Mucosa of gallbladder (tissue), 1 donor: ENCODE measurements at regions not wholly inside any gene's neighbourhood (a gene's known extent, or its start where the extent isn't known, plus 50 kb on each side); places are given as distances from the start of the nearest gene placed in this dataset.
A peak's percentile ranks its signal among the peaks of the same experiment; 100 is the strongest.
"Not testable (repeated sequence)": the region's sequence is repeated elsewhere in the genome, so short reads cannot be mapped to it uniquely, and the experiment has no call there.

Source experiments
- DNase-seq: peaks from one replicate; pipeline ENCODE4 v3.0.0-alpha.2; 2020; ENCODE audit warnings: low spot score
- donor health status: DM: no; HTN: no; CAD: no.

DNA sequence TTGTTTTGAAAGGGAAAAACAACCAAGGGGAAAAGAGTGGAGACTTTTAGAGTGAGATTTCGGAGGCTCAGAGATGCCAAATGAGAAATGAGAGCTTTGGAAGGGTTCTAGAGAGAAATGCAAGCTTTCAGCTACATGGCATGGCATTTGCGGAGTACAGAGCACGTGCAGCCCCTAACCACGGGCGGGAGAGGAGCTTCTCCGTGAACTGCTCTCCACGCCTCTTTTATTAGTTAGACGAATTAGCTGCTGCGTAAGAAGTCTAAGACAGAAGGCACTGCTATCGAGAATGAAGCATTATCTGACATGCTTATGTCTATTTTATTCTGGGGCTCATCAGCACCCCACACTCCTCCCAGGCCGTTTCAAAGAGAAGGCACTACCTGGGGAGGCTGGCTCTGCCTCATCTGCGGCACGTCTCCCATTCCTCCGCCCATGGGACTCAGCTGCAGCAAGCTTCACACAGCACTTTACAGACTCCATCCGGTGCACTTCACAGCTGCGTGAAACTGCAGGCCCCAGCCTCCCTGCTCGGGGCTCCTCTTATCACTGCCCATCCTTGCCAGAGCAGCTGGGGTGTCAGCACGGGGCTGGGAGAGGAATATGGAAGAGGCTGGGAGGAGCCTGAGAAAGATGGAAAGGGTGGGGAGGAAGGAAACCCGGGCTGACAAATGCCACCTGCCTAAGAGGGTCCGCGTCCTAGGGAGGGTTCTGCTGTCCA is 207.3 kb upstream of the APCDD1 start:
- DNase-seq, result no peak

- DNase-seq, result no peak
Measured at GRCh38 chr18:10247742-10248082, 206.7 kb upstream of the APCDD1 start.

DNA sequence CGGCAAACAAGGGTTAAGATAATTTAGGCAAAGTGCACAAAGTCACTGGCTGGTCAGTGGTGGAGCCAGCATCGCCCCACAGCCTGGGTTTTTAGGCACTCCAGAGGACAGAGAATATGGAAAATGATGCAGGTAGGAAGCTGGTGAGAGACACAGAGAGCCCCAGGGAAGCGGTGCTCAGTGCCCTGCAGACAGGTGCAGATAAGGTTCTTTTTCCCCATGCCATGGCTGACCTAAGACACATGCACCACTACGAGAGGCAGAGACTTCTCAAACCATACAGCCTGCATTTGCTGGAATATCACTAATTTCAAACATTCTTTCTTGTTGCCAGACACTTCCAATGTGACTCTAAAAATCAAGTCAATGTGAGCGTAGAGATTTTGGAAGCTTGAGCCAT is 205.7 kb upstream of the APCDD1 start:
- no peak for DNase-seq

- no peak for DNase-seq
Measured at GRCh38 chr18:10249270-10249669, 205.2 kb upstream of the APCDD1 start.

DNA sequence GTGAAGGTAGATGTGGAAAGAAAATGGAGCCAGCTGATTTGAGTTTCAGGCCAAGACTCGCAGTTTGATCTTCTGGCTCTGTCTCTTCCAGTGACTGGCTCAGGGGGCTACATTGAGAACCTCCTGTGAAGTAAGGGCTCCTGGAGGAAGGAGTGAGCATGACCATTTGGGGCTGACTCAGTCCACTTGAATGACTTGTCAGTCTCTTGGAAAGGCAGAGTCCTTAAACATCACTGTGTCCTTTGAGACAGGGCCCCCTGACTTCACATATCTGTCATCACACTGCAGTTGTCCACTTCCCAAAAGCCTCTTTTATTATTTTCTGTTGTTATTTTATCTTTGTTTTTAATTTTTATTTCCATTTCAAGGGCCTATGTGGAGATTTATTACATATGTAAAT is 204.6 kb upstream of the APCDD1 start:
- DNase-seq, result no peak

GRCh38 chr18:10252494-10252893 is 201.9 kb upstream of the APCDD1 start:
- DNase-seq, result no peak

- no peak for DNase-seq
Measured at GRCh38 chr18:10252952-10253705, 201.3 kb upstream of the APCDD1 start.

DNA sequence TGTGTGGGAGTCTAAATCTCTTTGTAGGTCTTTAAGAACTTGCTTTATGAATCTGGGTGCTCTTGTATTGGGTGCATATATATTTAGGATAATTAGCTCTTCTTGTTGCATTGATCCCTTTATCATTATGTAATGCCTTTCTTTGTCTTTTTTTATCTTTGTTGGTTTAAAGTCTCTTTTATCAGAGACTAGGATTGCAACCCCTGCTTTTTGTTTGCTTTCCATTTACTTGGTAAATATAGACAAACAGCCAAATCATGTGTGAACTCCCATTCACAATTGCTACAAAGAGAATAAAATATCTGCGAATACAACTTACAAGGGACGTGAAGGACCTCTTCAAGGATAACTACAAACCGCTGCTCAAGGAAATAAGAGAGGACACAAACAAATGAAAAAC is 198.2 kb upstream of the APCDD1 start:
- DNase-seq, result not testable (repeated sequence)

GRCh38 chr18:10258836-10259474 is 195.5 kb upstream of the APCDD1 start:
- no peak for DNase-seq

GRCh38 chr18:10259901-10260300 is 194.5 kb upstream of the APCDD1 start:
- DNase-seq, result no peak

- no peak for DNase-seq
Measured at GRCh38 chr18:10261344-10262276, 192.8 kb upstream of the APCDD1 start.

DNA sequence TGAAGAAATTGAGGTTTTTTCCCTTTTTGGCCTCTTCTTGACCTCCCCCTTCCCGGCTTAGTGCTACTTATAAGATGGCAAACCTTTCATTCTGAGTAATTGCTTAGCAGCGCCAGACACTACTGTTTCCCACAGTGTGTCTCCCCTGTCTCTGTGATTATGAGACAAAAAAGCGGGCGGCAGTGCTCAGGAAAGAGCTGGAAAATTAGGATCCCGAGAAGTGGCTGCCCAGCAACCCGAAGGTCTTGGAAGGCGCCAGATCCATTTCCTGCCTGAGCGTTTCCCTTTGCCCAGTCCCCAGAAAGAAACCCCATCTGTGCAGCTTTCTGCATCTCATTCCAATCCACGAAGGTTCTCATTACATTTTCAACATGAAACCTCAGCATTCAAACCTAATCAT is 191.9 kb upstream of the APCDD1 start:
- DNase-seq, result no peak

GRCh38 chr18:10264260-10264659 is 190.2 kb upstream of the APCDD1 start:
- DNase-seq, result no peak

DNA sequence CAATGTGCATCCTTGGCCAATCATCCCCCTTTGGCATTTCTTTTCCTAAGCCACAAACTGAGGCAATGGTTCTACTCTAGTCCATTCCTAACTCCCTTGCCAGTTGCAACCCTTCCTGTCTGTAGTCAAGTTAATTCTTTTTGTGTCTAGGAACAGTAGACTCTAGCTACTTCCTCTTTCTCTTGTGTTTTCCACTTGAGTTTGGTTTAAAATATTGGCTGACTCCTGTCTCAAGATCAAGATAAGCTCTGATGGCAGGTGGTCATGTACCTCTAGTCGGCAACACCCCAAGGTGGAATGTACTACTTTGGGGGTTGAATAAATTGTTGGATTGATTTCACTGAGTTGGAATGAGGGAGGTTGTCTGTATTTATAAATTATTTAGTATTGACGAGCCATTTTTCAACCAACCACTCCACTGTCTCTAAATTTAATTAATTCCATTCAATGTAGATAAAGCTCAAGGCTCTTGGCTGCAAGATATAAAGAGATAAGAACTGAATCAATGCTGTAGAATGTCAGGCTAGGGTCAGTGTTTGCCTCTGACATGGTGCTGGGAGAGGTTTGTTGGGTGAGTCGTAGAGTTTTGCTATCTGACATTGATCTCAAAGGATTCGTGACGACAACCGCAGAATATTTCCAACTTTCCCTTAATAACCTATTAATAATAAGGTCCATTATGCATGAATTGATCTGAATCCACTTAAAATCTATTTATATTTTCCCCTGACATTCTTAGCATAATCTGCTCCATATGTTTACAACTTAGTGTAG is 188.7 kb upstream of the APCDD1 start:
- DNase-seq, result peak; percentile 74

DNA sequence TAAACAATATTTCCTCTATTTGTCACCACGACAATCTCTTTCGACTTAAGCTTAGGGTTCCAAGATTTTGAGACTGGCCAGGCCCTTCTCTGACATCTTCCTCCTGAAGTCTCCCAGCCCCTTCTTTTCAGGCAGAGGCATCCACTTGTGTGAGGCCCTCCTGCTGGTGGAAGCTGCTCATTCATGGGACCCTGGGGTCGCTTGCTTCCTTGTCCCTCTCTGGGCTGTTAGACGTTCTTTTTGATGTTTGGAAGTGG is 188.2 kb upstream of the APCDD1 start:
- DNase-seq, result no peak

- DNase-seq, result no peak
Measured at GRCh38 chr18:10269261-10269660, 185.2 kb upstream of the APCDD1 start.

DNA sequence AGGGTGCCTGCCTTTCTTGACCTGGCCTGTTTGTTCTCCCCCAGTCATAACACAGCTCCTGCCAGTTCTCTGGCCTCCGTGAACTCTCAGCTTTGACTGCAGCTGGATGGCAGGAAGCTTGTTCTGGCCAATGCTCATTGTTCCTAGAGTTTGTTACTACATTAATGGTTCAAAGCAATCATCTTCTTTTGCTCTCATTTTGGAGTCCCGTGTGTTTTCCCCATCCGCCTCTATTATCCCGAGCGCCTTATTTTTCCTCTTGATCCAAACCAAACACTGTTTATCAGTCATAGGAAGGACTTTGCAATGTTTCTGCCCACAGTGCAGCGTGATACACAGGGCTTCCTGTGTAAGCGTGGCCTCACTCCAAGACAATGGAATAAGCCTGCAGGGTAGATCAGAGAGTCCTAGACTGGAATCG is 184.3 kb upstream of the APCDD1 start:
- DNase-seq, result peak; percentile 59

DNA sequence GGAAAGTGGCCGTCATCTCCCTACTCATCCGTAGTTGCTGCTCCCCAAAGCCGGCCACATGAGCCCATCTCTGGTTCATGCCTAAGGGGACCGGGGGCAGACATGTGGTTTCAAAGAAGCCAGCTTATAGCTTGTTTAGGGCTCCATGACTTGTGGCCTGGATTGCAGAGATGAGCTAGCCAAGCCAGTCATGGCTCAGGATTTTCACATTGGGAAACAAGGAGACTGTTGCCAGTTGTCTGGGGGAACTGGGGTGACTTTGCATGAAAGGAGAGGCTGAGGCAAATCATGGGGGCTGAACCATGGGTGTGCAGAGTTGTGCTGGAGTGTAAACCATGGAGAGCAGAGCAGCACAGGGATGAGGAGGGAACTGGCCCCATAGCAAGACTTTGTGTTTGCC is 183.0 kb upstream of the APCDD1 start:
- DNase-seq, result no peak

DNA sequence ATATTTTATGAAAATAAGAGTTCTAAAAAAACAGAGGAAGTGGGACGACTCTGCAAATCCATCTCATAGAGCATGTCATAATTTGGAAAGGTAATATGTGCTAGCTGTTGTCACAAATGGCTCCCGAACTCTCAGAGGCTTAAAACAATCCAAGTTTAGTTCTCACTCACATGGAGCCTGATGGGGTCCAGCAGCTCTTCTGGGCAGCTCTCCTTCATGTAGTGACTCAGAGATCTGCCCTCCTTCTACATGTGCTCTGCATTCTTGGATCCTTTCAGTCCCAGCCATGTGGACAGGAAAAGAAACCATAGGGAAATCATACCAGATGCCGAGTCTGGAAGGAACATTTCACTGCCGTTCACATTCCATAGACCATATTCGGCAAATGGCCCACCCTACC is 180.1 kb upstream of the APCDD1 start:
- DNase-seq, result no peak

GRCh38 chr18:10275486-10275885 is 178.9 kb upstream of the APCDD1 start:
- no peak for DNase-seq

DNA sequence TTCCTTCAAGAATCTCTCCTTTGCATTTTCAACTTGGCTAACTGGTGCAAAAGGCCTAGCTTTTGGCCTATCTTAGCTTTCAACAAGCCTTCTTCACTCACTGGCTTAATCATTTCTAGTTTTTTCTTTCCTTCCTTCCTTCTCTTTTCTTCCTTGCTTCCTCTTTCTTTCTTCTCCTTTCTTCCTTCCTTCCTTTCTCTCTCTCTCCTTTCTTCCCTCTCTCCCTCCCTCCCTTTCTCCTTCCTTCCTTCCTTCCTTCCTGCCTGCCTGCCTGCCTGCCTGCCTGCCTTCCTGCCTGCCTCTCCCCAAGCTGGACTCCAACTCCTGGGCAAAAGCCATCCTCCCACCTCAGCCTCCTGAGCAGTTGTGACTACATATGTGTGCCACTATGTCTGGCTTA is 176.2 kb upstream of the APCDD1 start:
- no peak for DNase-seq

DNA sequence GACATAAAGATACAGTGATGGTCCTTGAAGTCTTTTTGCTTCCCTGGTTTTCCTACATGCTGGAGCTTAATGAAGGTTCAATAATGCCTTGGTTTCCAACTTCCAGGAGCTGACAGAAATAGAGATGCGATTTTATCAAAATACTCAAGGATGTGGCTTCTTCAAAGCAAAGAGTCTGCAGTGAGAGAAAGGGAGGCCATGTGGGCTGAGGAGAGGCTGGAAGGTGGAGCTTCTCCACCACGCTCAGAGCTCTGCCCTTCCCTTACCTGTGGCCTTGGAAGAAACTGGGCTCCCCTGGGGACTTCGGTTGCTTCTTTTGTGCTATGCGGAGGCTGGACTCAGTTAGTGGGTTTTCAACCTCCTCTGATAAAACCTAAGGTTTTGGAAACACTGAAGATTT is 175.0 kb upstream of the APCDD1 start:
- no peak for DNase-seq
